UCSD-AML1 (cell line): ENCODE measurements at regions not wholly inside any gene's neighbourhood (a gene's known extent, or its start where the extent isn't known, plus 50 kb on each side); places are given as distances from the start of the nearest gene placed in this dataset.

ENCODE experiments used
- DNase-seq: peaks from one replicate; lab custom pipeline; 2025; ENCODE audit not compliant: unreplicated experiment; lab: John Stamatoyannopoulos, UW

DNA sequence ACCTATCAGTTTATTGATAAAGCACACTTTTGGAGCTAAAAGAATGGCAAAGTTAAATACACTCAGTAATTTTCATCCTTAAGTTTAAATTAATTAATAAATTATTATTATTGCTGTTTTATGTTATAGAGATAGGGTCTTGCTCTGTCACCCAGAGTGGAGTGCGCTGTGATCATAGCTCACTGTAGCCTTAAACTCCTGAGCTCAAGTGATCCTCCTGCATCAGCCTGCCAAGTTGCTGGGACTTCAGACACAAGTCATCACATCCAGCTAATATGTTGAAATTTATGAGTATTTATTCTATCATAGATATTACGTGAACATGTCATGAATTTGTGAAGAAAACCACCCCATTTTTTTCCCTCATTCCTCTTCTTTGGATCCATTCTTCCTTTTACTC, 64.2 kb downstream of the GJA1 start:
- no peak for DNase-seq

DNA sequence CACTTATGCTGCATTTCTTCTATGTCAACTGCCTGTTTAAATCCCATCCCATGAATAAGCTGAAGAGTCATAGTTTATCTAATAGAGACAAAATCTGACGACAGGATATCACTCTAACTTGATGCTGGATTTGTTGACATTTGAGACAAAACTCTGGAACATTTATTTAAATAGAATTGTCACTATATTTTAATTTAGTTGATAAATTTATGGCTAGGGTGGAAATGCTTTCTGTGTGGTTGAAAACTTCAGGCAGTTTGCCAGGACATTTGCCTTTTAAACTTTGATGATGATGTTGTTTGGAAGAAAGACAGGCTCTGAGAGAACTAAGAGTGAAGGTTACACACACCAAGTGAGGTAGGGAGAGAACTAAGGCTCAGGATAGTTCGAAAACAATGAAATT, 68.1 kb downstream of the GJA1 start:
- DNase-seq = no peak

DNA sequence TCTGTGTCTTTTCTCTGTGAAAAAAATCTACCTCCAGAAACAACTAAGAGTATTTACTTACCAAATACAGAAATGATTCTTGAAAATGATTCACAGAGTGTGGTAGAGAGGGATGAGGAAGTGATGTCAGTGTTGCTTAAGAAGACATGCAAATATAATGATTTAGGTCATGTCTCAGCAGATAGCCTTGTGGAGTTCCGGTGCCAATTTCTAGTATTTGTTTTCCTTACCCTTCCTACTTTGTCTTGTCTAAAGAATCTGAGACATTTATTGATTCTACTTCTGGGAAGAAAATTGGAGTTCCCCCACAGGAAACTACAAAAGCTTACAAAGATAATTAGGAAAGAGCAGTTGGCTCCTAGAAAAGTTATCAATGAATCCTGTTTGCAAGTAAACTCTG, 68.8 kb downstream of the GJA1 start:
- no peak for DNase-seq

DNA sequence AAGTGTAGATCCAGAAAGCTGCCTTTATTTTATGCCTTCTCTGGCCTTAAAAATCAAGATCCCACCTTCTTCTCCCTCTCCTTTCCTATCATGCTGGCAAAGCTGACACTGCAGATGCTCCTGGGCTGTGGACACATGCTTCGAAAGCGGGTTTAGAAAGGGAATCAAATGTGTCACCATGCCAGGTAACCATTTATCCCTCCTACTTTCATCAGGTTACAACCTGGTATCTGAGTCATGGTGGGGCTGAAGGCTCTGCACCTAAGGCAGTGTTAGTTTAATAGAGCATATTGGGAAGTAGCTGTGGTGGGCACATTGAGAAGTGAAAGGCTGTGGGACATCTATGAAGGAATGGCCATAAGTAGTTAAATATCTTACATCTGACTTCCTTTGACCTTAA, 69.8 kb downstream of the GJA1 start:
- no peak for DNase-seq

DNA sequence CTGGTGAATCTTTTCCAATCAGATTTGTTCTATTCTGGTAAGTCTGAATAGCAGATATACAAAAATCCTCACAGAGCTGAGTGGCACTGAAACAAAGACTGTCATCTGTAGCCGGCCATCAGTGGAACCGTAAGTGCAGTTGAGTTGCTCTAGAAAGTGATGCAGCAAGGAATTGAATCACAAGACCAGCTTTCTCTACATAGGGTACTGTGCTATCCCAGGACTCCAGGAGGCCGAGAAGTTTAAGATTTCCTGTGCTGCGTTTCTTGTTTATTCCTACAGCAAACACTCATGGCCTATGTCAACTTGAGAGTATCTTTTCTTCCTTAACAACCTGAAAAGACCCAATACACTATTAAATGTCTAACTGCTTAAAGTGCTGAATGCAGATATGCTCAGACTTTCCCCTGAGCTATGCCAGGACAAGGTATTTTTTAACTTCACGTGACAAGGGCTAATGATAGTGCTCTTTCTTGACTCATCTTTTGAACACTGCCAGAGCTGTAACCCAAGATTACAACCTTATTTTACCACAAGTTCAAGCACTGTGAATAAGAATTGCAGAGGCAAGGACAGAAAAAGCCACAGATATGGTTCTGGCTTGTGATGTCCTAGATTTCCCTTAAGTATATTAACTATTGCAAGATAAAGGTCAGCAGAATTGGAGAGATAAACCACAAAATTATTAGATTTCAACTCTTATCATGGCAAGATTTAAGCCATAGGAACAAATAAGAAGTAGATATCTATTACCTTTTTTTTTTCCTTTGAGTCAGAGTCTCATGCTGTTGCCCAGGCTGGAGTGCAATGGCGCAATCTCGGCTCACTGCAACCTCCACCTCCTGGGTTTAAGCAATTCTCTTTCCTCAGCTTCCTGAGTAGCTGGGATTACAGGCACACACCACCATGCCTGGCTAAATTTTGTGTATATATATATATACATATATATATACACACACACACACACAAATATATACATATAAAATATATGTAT, 71.6 kb downstream of the GJA1 start:
- DNase-seq = no peak

DNA sequence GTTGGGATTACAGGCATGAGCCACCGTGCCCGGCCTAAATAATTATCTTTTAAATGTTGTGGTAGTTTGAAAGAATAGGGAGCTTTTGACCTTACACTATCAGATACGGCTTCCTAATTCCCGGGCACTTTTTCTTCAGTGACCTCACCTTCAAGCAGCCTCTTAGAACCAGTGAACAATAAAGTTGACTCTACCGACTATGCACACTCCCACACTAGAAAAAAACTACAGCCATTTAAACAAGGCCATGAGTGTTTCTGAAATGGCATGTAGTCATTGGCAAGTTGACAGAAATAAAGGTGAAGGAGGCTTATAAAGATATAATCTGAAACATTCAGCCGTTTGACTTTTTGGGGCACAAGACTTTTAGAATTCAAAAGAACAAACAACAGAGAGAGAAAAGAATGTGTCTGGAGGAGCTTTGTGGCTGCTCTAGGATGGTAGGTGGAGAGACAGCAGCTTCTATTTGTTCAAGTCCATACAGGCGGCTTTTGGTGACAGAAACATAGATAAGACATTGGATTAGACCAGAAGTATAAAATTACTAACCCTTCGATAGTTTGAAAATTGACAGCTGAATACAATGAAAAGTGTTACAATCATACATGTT, 75.2 kb downstream of the GJA1 start:
- DNase-seq = no peak

DNA sequence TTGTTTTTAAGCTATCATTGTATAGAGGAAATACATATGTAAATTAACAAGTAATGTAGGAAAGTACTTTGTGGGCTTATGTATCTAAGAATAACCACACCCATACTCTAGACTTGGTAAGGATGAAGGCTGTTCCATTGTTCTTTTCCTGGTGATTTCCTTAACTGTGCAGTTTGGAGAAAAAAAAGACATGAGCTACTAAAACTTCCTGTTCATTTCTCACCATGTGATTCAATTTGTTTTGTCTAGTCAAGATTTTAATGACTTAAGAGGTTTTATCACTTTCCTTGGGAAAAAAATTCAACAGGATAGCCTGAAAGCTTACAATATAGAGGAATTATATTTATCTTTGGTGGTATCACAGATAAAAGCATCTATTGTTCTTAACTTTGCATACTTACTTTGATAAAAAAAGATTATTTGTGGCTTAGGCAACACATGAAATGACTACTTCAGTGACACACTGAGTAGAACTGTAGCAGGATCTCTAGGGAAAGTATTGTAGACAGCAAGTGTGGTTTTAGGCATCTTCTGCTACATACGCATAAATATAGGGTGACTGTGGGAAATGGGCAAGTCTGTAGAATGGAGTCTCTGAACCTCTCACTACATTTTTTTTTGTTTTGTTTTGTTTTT, 80.3 kb downstream of the GJA1 start:
- DNase-seq = no peak

DNA sequence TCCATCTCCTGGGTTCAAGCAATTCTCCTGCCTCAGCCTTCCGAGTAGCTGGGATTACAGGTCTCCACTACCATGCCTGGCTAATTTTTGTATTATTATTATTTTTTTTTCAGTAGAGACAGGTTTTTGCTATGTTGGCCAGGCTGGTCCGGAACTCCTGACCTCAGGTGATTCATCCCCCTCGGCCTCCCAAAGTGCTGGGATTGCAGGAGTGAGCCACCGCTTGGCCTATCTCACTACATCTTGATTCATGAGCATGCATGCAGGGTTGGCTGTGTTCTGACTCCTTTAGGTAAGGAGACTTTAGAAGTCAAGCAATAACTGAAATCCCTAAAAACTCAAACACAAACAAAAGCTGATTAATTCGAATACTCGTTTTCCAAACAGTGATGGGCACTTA, 80.9 kb downstream of the GJA1 start:
- DNase-seq = no peak

DNA sequence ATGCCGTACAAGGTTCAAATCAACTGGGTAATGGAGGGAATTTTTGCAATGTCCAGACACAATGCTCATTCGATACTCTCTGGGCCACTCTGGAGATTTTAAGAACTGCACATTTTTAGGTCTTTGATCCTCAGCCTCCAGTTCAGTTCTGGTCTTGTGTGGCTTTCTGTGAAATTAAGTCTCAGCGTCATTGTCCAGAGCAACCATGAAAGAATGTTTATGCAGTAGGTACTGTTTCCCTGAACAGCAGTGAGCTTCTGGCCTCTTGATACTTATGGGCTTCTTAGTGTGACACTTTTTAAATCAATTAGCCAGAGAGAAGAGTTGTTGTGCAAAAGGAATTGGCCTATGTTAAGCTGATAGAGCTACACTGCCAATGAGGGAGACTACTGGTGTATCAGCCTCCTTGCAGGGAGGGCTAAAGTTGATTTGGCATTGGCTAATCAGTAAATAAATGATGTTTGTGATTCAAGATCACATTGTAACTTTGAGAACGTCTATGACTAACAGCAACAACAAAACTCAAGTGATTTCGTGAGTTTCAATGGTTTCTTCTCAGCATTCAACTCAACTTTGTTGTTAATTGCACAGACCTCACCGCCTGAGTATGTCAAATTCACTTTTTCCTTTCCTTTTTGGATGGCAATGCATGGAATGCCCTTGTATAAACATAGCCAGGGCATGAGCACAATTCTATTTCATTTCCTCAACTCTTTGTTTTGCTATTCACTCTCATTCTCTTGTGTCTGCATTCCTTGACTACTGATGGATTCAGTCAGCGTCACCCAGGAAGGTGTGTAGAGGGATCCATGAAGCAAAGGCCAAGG, 85.1 kb downstream of the GJA1 start:
- DNase-seq = no peak

DNA sequence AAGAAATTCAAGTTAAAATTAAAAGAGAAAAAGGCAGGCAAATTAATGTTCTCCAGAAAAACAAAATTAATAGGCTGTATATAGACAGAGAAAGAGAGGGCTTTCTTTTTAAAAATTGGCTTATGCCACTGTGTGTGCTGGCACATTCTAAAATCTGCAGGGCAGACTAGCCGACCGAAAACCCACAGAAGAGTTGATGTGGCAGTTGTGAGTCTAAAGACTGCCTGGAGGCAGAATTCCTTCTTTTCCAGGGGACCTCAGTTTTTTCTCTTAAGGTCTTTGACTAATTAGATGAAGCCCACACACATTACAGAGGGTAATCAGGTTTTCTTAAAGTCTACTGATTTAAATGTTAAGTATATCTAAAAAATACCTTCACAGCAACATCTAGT, 85.7 kb downstream of the GJA1 start:
- DNase-seq = no peak

DNA sequence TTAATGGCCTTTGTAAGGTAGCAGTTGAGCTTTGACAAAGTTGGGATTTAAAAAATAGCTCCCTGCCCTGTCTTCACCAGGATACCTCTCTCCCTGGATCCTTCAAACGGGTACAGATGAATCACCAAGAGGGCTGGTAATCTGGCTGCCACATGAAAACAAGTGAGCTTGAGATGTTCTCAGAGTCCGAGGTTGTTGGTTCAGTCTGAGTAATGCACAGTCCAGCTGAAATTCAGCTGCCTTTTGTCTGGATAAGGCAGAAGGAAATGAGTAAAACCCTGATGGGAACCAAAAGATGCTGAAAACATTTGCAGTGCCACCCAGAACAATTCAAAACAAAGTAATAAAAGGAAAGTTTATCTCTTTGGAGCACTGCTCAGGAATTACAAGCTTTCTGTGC, 86.8 kb downstream of the GJA1 start:
- no peak for DNase-seq

DNA sequence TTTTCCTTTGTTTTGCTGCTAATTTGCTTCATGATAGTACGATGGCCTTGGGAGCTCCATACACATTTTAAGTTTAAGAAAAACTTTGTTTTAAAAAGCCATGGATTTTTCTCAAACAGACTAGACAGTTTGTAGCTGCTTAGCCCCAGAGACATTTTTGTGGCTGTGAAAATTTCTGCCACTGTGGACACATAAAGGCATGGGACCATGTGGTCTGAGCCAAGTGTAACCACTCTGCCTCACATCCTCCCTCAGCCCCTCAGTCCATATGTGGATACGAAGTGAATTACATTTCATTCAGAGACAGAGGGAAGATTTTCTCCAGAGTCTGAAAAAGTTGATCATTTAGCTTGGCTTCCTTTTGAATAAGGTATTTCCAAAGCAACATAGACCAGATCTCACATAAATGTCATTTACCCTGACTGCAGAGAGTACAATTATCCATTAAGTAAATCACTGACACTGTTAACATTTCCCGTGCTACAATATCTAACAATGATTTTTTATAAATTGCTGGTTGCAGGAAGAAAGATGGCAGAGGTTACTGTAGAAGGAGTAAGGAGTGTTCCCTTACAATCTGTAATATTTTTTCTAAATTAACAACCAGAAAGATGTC, 87.4 kb downstream of the GJA1 start:
- DNase-seq = no peak

DNA sequence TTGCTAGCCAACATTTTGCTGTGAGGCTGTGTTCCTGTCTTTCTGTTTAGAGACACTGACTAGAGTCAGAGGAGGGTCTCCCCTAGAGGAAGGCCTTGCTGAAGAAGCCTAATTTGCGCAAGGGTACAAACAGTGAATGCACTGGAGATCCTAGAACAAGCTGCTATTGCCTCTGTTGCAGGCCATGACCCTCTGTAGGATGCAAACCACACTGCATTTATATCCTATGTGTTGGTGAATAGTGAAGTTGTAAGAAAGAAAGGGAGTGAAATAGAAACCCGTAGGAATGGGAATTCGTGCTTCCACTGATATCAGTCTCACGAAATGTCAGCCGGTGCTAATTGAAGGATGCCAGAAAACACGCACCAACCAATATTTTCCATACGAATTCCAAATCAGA, 88.2 kb downstream of the GJA1 start:
- no peak for DNase-seq

DNA sequence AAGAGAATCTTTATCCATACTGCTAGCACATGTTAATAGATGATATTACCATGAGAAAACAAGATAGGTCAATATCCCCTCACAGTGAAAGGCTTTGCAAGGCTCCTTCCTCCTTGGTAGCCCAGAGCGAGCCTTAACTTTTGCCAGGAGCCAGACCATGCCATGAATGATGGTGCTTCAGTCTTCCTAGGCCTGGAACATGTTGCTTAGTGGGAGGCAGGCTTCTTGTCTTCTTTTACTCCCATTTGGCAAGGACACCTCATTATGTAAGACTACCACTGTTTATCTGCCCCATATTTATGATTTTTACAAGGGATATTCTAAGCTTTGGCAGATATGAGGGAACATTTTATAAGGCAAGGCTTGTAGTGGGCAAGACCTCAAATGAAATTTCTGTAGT, 90.8 kb downstream of the GJA1 start:
- no peak for DNase-seq

DNA sequence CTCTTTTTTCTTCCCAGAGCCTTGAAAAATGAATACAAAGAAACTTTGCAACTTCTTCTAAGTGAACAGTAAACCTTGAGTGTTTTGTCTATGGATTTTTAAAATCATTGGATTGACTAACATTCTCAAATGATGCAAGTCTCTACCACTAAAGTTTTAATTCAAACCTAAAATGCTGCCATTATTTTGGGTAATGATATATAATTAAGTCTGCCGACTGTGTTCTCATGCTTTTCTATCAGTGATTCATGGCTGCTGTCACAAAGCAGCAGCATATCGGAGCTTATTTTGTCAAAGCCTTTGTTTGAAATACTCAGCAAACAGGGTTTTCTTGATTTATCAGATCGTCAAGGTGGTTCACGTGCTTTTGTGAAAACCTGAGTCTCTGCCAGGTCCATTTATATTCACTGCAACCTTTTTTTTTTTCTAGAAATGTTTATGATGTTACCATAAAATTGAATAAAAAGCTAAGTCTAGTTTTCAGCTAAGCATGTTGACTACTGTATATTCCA, 96.3 kb downstream of the GJA1 start:
- DNase-seq = no peak

DNA sequence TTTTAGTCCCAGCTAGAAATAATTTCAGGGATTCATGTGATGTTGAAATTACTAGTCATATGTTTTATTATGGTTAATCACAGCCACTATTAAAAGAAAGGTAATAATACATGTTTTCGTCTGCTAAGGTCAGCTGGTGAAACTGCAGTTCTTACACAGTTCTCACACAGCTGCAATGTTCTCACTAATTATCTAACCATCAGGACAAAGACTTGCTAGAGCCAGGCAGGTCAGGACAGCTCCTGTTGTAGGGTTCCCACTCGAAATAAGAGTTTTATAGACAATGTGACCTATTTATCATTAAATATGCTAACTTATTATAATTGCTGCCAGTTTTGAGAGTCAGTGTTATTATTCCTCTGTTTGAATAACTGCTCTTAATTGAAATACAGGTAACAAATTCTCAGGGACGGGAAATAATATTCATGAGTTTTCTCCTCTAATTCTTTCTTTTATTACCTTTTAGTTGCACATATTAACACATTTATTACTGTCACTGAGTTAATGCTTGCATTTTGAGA, 97.9 kb downstream of the GJA1 start:
- DNase-seq = no peak

DNA sequence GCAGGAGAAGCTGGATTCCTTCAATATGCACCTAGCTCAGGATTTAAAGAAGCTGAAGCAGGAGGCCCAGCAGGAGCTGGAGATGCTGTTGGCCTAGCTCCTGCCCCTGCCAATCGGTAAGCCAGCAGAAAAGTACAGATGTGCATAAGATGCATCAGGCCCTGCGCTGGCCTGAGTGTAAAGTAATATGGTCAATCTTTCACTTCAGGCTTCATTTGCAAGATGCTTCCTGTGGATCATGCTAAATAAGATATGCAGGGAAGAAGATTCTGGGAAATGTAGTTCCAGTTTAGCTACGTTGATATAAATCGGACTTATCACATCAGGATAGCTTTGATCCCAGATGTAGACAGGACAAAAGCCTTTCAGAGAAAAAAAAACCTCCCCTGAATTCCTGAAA, 100.3 kb downstream of the GJA1 start:
- DNase-seq = no peak

DNA sequence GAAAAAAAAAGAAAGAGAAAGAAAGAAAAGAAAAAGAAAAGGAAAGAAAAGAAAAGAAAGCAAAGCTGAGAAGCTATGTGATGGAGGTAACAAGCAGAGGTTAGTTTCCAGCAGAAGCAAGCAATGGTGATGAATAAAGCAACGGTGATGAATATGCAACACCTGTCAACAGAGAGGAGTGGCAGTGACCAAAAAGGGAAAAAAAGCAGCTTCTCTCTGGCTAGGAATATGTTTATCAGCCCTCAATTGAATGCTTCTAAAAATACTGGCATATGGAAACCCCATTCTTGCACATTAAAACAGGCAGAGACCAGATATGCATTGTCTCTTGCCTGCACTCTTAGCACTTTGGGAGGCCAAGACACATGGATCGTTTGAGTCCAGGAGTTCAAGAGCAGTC, 100.9 kb downstream of the GJA1 start:
- no peak for DNase-seq

DNA sequence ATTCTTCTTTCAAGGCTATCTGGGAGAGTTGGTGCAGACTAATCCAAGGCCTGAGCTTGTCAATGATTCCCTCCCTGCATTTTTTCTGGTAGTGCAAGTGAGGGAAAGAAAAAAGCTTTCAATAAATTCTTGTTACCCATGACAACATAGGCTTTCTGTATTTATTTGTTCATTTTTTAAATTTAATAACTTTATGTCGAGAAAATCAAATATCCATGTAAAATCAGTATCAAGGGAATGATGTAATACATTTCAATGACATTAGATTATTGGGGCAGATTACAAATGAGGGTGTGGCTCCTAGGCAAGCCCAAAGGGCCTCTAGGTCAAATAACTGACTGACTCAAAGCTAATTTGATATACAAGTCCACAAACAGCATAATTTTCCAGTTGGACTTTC, 104.0 kb downstream of the GJA1 start:
- DNase-seq = no peak

DNA sequence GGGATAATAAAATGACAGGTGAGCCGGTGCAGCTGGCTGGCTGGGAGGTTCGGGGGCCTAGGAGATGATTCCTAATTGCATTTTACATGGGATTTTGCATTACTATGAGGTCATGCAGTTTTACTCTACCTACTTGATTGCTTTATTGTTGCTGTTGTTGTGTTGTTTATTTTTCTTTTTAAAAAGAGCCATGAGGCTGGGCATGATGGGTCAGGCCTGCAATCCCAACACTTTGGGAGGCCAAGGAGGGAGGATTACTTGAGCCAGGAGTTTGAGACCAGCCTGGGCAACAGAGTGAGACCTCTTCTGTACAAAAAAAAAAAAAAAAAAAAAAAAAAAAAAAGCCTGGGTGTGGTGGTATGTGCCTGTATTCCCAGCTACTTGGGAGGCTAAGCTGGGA, 104.8 kb downstream of the GJA1 start:
- no peak for DNase-seq
